H1 (cell line): ENCODE measurements at regions not wholly inside any gene's neighbourhood (a gene's known extent, or its start where the extent isn't known, plus 50 kb on each side); places are given as distances from the start of the nearest gene placed in this dataset.

Experiments used
- CTCF ChIA-PET: fragments of 300-600 bp; sonication (Branson Sonifier 250); formaldehyde crosslinking; loops from one replicate; lab custom pipeline; 2021; ENCODE audit not compliant: partially characterized antibody; lab: Charles Lee
- POLR2A ChIA-PET: fragments of 300-600 bp; sonication (Branson Sonifier 250); formaldehyde crosslinking; loops from one replicate; lab custom pipeline; 2021; ENCODE audit warnings: inconsistent platforms; ENCODE audit not compliant: partially characterized antibody; lab: Charles Lee
- DNase-seq, 2 experiments: peaks; one replicate each; pipeline versions ENCODE4 v3.0.0 to v3.0.0-alpha.2; 2010 to 2022; ENCODE audit warnings: low spot score in 2 of 2, low read depth in 1 of 2, mixed read lengths in 1 of 2
- FAIRE-seq: peaks from 2 replicates; lab custom pipeline; 2011; peaks lifted over from hg19 to GRCh38; lab: Jason Lieb, UNC
- H2AFZ ChIP-seq: 2 replicates; pipeline ENCODE4 v1.8.1; 2012; ENCODE audit warnings: low read length, inconsistent platforms
- H2AK5ac ChIP-seq: 2 replicates; pipeline ENCODE4 v1.6.1; 2013; ENCODE audit warnings: low read depth, low read length
- H2BK120ac ChIP-seq: replicated peaks from 2 replicates; pipeline ENCODE3; 2013; ENCODE audit warnings: low read depth, low read length, inconsistent platforms
- H2BK12ac ChIP-seq: 2 replicates; pipeline ENCODE4 v1.6.1; 2013; ENCODE audit warnings: low read depth, low read length
- H2BK15ac ChIP-seq: 2 replicates; pipeline ENCODE4 v1.6.1; 2013; ENCODE audit warnings: low read length
- H2BK20ac ChIP-seq: 2 replicates; pipeline ENCODE4 v1.6.1; 2013; ENCODE audit warnings: low read length
- H2BK5ac ChIP-seq: 2 replicates; pipeline ENCODE4 v1.6.1; 2013; ENCODE audit warnings: low read depth, low read length
- H3K14ac ChIP-seq: 2 replicates; pipeline ENCODE4 v1.6.1; 2013; ENCODE audit warnings: inconsistent platforms; ENCODE audit not compliant: insufficient read length
- H3K18ac ChIP-seq: 2 replicates; pipeline ENCODE4 v1.6.1; 2013; ENCODE audit warnings: low read length; ENCODE audit errors: extremely low read depth
- H3K23ac ChIP-seq: 2 replicates; pipeline ENCODE4 v1.6.1; 2013; ENCODE audit warnings: inconsistent platforms; ENCODE audit not compliant: insufficient read length
- H3K23me2 ChIP-seq: 2 replicates; pipeline ENCODE4 v1.6.1; 2013; ENCODE audit warnings: low read depth, low read length
- H3K27ac ChIP-seq: 2 replicates; pipeline ENCODE4 v1.6.1; 2011; ENCODE audit warnings: low read depth, low read length, inconsistent platforms
- H3K27me3 ChIP-seq, 4 experiments: replicated peaks in 1 of 4; 1 replicate in 1 of 4; 2 replicates in 3 of 4; pipeline versions ENCODE4 v1.6.1 to v1.8.1; 2011 to 2013; ENCODE audit warnings: low read length in 3 of 4, mild to moderate bottlenecking in 3 of 4, inconsistent platforms in 2 of 4, mixed read lengths in 2 of 4, moderate library complexity in 1 of 4; ENCODE audit not compliant: control insufficient read depth in 3 of 4, insufficient read depth in 3 of 4; ENCODE audit errors: extremely low read depth in 1 of 4
- H3K36me3 ChIP-seq, 4 experiments: 2 replicates each; pipeline versions ENCODE4 v1.6.1 to v1.8.1; 2011 to 2013; ENCODE audit warnings: mild to moderate bottlenecking in 4 of 4, low read length in 3 of 4, moderate library complexity in 2 of 4, control low read depth in 1 of 4, inconsistent platforms in 1 of 4; ENCODE audit not compliant: insufficient read depth in 4 of 4, control insufficient read depth in 2 of 4
- H3K4ac ChIP-seq: replicated peaks from 2 replicates; pipeline ENCODE3; 2013; ENCODE audit warnings: low read length, low read depth, mixed read lengths, inconsistent platforms; ENCODE audit not compliant: insufficient read length
- H3K4me1 ChIP-seq, 4 experiments: replicated peaks in 1 of 4; 1 replicate in 1 of 4; 2 replicates in 3 of 4; pipeline versions ENCODE4 v1.6.1 to v1.8.1; 2011 to 2013; ENCODE audit warnings: low read length in 3 of 4, inconsistent platforms in 2 of 4, mixed read lengths in 1 of 4; ENCODE audit not compliant: insufficient read depth in 4 of 4, control insufficient read depth in 3 of 4
- H3K4me2 ChIP-seq, 2 experiments: 2 replicates each; pipeline versions ENCODE4 v1.6.1 to v1.8.1; 2011 to 2013; ENCODE audit warnings: low read depth in 2 of 2, low read length in 2 of 2, control low read depth in 1 of 2, inconsistent platforms in 1 of 2, mild to moderate bottlenecking in 1 of 2; ENCODE audit not compliant: insufficient read depth in 1 of 2
- H3K4me3 ChIP-seq, 4 experiments: fragments of 200-600, 300-600 bp in 1 of 4; sonication (generic), shearing (Covaris generic), sonication (Bioruptor Twin) in 1 of 4; 2 replicates each; pipeline versions ENCODE4 v1.5.1 to v1.8.1; 2011 to 2016; ENCODE audit warnings: low read length in 4 of 4, low read depth in 3 of 4, control low read depth in 2 of 4, inconsistent platforms in 2 of 4, mild to moderate bottlenecking in 2 of 4, mixed read lengths in 1 of 4, moderate library complexity in 1 of 4; ENCODE audit not compliant: insufficient read depth in 2 of 4; ENCODE audit errors: extremely low read depth in 1 of 4
- H3K56ac ChIP-seq: replicated peaks from 2 replicates; pipeline ENCODE3; 2013; ENCODE audit warnings: low read depth, mild to moderate bottlenecking, mixed read lengths, low read length, inconsistent platforms; ENCODE audit not compliant: insufficient read length
- H3K79me1 ChIP-seq: 2 replicates; pipeline ENCODE4 v1.6.1; 2013; ENCODE audit warnings: low read depth, low read length, control low read depth
- H3K79me2 ChIP-seq, 2 experiments: 2 replicates each; pipeline versions ENCODE4 v1.6.1 to v1.8.1; 2012 to 2013; ENCODE audit warnings: low read length in 2 of 2, mild to moderate bottlenecking in 2 of 2, inconsistent platforms in 1 of 2; ENCODE audit not compliant: insufficient read depth in 2 of 2, control insufficient read depth in 1 of 2
- H3K9ac ChIP-seq, 4 experiments: replicated peaks in 1 of 4; 1 replicate in 1 of 4; 2 replicates in 3 of 4; pipeline versions ENCODE4 v1.6.1 to v1.8.1; 2011 to 2013; ENCODE audit warnings: low read depth in 3 of 4, low read length in 3 of 4, control low read depth in 2 of 4, mild to moderate bottlenecking in 2 of 4, moderate library complexity in 2 of 4, inconsistent platforms in 1 of 4; ENCODE audit errors: extremely low read depth in 1 of 4
- H3K9me3 ChIP-seq, 2 experiments: 2 replicates each; pipeline versions ENCODE4 v1.6.1 to v1.8.1; 2012 to 2013; ENCODE audit warnings: mild to moderate bottlenecking in 2 of 2, moderate library complexity in 2 of 2, control low read depth in 1 of 2, inconsistent platforms in 1 of 2, low read depth in 1 of 2, low read length in 1 of 2, mixed read lengths in 1 of 2; ENCODE audit not compliant: insufficient read depth in 2 of 2
- H4K20me1 ChIP-seq, 2 experiments: replicated peaks in 1 of 2; 2 replicates each; pipeline versions ENCODE3 to v1.8.1; 2011 to 2013; ENCODE audit warnings: inconsistent platforms in 2 of 2, low read length in 2 of 2, mild to moderate bottlenecking in 1 of 2; ENCODE audit not compliant: insufficient read depth in 2 of 2, control insufficient read depth in 1 of 2
- H4K5ac ChIP-seq: 2 replicates; pipeline ENCODE4 v1.6.1; 2013; ENCODE audit warnings: low read length, low read depth, mixed read lengths, inconsistent platforms; ENCODE audit not compliant: insufficient read length
- H4K8ac ChIP-seq: 2 replicates; pipeline ENCODE4 v1.8.0; 2013; ENCODE audit warnings: mild to moderate bottlenecking, moderate library complexity, low read length, inconsistent platforms; ENCODE audit not compliant: insufficient read depth; ENCODE audit errors: extremely low read depth
- H4K91ac ChIP-seq: replicated peaks from 2 replicates; pipeline ENCODE3; 2013; ENCODE audit warnings: low read length, mixed read lengths, inconsistent platforms; ENCODE audit not compliant: insufficient read length
- ASH2L ChIP-seq: fragments of 200-600, 300-600 bp; sonication (generic); IDR thresholded peaks from one replicate; pipeline ENCODE4 v1.7.1; 2017; ENCODE audit warnings: low read length
- BACH1 ChIP-seq: IDR thresholded peaks from 2 replicates; pipeline ENCODE4 v1.6.1; 2012; ENCODE audit warnings: low read length, improper control_type of control experiment
- BRCA1 ChIP-seq: IDR thresholded peaks from 2 replicates; pipeline ENCODE4 v1.6.1; 2012; ENCODE audit warnings: low read depth, low read length, improper control_type of control experiment
- CBX5 ChIP-seq: fragments of 300-800, 300-1000 bp; sonication (generic); IDR thresholded peaks from 2 replicates; pipeline ENCODE4 v1.7.1; 2016; ENCODE audit warnings: antibody characterized with exemption, low read length, low read depth
- CTBP2 ChIP-seq: IDR thresholded peaks from 2 replicates; pipeline ENCODE4 v1.7.0; 2011; ENCODE audit warnings: borderline replicate concordance, mild to moderate bottlenecking, moderate library complexity, mixed read lengths, low read length; ENCODE audit not compliant: insufficient read depth, insufficient read length
- RBBP5 ChIP-seq: IDR thresholded peaks from 2 replicates; pipeline ENCODE4 v1.7.1; 2012; ENCODE audit warnings: low read depth, mild to moderate bottlenecking, inconsistent platforms, low read length, moderate library complexity, borderline replicate concordance
- RNF2 ChIP-seq: fragments of 200-900, 300-1000 bp; sonication (generic); IDR thresholded peaks from 2 replicates; pipeline ENCODE4 v1.7.1; 2016; ENCODE audit warnings: borderline replicate concordance, low read depth, mild to moderate bottlenecking, antibody characterized with exemption, low read length; ENCODE audit not compliant: poor library complexity, severe bottlenecking; ENCODE audit errors: missing control alignments
- SAP30 ChIP-seq: fragments of 300-600 bp; sonication (generic); IDR thresholded peaks from 2 replicates; pipeline ENCODE4 v1.7.1; 2012; ENCODE audit warnings: low read length, moderate library complexity, mild to moderate bottlenecking, inconsistent platforms; ENCODE audit not compliant: insufficient read depth, insufficient replicate concordance
- WGBS, 2 experiments: shearing (Covaris generic) in 1 of 2; methylation state at CpG; one replicate each; pipeline versions ENCODE4 v1.1.6 to v1.1.7; 2013 to 2015; ENCODE audit warnings: low lambda C conversion rate in 2 of 2, mixed read lengths in 2 of 2, inconsistent platforms in 1 of 2, low coverage in 1 of 2, missing lambda C conversion rate in 1 of 2; ENCODE audit not compliant: insufficient replicate concordance in 2 of 2, insufficient coverage in 1 of 2, insufficient read length in 1 of 2; ENCODE audit errors: extremely low coverage in 1 of 2, missing lambda C conversion rate in 1 of 2; 5-methylcytosine and 5-hydroxymethylcytosine counted together
- TF ChIP-seq, protein P1 (sequence below): IDR thresholded peaks from 2 replicates; pipeline ENCODE4 v1.6.1; 2012; ENCODE audit warnings: inconsistent platforms
- TF ChIP-seq, protein P2 (sequence below): IDR thresholded peaks from 2 replicates; pipeline ENCODE4 v1.6.1; 2012; ENCODE audit warnings: low read length, inconsistent platforms

DNA sequence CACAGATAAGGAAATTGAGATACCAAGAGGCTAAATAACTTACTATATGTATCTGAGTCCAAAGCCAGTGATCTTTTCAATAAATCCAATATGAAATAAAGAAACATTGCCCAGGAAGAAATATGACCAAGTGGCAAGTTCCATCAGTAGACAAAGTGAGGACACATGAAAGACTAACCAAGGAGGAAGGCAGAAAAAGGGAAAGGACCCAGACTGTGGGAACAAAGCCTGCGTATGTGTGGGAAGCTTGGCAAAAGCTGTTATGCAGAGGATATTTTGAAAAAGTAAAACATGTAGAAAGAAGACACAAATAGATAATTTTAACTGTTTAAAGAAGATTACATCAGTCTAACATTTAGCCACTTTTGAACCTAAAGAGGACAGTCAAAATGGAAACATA is 264.4 kb upstream of the PRDM1 start:
- Histone ChIP-seq H3K4me2 (no peak overlapping the region), H3K79me1 (no peaks in the 10 kb centered on the region), H2BK15ac (no peak overlapping the region), H3K14ac (no peak overlapping the region), H2AFZ (no peak overlapping the region), H3K18ac (no peak overlapping the region), H3K27me3 (no peaks in the 10 kb centered on the region), H2BK5ac (no peak overlapping the region), H2BK120ac (no peak overlapping the region), H4K91ac (no peak overlapping the region), H3K23ac (no peak overlapping the region), H3K56ac (no peak overlapping the region), H3K27ac (no peak overlapping the region), H3K79me2 (no peaks in the 10 kb centered on the region), H3K9me3 (peaks cover 0 to 2% of the 10 kb centered on the region in 2 experiments; a peak in 1 of 4 replicates), H4K8ac (no peak overlapping the region), H4K20me1 (no peaks in the 10 kb centered on the region), H2BK12ac (no peak overlapping the region), H3K4ac (no peak overlapping the region), H3K4me1 (no peaks in the 10 kb centered on the region), H4K5ac (no peak overlapping the region), H2AK5ac (no peak overlapping the region), H3K9ac (no peak overlapping the region), H3K23me2 (no peaks in the 10 kb centered on the region), H2BK20ac (no peak overlapping the region), H3K4me3 (no peak overlapping the region), H3K36me3 (no peaks in the 10 kb centered on the region; a peak in 1 of 8 replicates)
- no peak for FAIRE-seq
- ChIA-PET POLR2A (no interaction called here), CTCF (interaction anchor here (1.5 kb wide), 1 partner anchor 14 kb away, joined by 5 read pairs; no protein-coding TSS in a partner anchor)
- TF ChIP-seq BACH1 (no peak), CBX5 (no peak), CTBP2 (no peak), SAP30 (no peak), BRCA1 (no peak), RBBP5 (no peak), RNF2 (no peak), ASH2L (no peak)
- TF ChIP-seq, protein P1, sequence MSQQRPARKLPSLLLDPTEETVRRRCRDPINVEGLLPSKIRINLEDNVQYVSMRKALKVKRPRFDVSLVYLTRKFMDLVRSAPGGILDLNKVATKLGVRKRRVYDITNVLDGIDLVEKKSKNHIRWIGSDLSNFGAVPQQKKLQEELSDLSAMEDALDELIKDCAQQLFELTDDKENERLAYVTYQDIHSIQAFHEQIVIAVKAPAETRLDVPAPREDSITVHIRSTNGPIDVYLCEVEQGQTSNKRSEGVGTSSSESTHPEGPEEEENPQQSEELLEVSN, result no peak
- TF ChIP-seq, protein P2, sequence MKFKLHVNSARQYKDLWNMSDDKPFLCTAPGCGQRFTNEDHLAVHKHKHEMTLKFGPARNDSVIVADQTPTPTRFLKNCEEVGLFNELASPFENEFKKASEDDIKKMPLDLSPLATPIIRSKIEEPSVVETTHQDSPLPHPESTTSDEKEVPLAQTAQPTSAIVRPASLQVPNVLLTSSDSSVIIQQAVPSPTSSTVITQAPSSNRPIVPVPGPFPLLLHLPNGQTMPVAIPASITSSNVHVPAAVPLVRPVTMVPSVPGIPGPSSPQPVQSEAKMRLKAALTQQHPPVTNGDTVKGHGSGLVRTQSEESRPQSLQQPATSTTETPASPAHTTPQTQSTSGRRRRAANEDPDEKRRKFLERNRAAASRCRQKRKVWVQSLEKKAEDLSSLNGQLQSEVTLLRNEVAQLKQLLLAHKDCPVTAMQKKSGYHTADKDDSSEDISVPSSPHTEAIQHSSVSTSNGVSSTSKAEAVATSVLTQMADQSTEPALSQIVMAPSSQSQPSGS, result no peak
- no peak for DNase-seq
- WGBS, 2 experiments, result 100% methylated on average over 1 of the region's 1 CpG; no CpG with 5 or more reads in 1 of the 2 experiments
